ENCODE measurements at regions not wholly inside any gene's neighbourhood (a gene's known extent, or its start where the extent isn't known, plus 50 kb on each side); places are given as distances from the start of the nearest gene placed in this dataset.

DNA sequence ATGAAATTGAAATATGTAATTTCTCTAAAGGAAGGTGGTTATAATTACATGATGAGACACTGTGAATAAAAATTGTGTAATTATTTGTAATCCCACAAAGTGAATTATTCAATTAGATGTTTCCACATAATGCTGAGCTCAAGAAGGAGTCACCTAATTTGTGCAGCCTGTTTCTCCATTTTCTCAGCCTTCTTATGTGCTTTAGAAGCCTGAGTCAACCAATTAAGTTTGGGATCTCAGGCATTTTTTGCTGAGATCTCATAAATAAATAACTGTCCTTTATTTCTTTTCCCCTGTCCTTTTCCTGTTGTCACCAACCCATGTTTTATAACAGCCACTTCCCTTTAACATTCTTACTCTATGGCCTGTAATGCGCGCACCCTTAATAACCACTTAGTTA is 506.5 kb upstream of the SEMA3D start:
- Mint-ChIP-seq H3K9me3 (no peaks in the 10 kb centered on the region), H3K27me3 (ENCODE audit: low read depth) (no peaks in the 10 kb centered on the region), H3K4me1 (no peaks in the 10 kb centered on the region), H3K27ac (ENCODE audit: unreplicated experiment) (no peak overlapping the region), H3K36me3 (ENCODE audit: low read depth) (no peaks in the 10 kb centered on the region), H3K4me3 (no peak overlapping the region)
- TF ChIP-seq, protein P1, sequence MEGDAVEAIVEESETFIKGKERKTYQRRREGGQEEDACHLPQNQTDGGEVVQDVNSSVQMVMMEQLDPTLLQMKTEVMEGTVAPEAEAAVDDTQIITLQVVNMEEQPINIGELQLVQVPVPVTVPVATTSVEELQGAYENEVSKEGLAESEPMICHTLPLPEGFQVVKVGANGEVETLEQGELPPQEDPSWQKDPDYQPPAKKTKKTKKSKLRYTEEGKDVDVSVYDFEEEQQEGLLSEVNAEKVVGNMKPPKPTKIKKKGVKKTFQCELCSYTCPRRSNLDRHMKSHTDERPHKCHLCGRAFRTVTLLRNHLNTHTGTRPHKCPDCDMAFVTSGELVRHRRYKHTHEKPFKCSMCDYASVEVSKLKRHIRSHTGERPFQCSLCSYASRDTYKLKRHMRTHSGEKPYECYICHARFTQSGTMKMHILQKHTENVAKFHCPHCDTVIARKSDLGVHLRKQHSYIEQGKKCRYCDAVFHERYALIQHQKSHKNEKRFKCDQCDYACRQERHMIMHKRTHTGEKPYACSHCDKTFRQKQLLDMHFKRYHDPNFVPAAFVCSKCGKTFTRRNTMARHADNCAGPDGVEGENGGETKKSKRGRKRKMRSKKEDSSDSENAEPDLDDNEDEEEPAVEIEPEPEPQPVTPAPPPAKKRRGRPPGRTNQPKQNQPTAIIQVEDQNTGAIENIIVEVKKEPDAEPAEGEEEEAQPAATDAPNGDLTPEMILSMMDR (conservative IDR thresholded peaks at IDR 0.05): no peak
- DNase-seq (ENCODE audit: low read depth, low spot score): no peak

DNA sequence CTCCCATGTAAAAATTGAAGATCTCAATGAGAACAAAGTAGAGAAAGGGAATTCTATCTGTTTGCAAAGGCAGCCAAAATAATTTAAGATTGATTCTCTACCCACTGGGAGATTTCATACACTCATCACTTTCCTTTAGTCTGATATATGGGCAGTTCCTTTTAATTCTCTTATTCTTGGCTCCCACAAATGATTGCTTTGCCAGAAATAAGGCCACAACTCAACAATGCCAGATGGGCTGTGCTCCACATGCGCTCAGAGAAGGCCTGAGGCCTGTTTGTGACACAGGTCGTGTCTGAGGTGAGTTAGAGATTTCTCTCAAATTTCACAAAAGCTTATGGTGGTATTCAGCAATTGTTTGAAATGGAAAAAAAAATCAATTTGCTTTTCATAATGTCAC is 501.9 kb upstream of the SEMA3D start:
- DNase-seq (ENCODE audit: low read depth, low spot score): no peak
- peaks cover 14% of the 10 kb centered on the region for H3K9me3 Mint-ChIP-seq
- H3K4me3 Mint-ChIP-seq: no peak overlapping the region
- no peaks in the 10 kb centered on the region for H3K36me3 Mint-ChIP-seq (ENCODE audit: low read depth)
- TF ChIP-seq, protein P1 (conservative IDR thresholded peaks at IDR 0.05): no peak
- H3K27ac Mint-ChIP-seq (ENCODE audit: unreplicated experiment): no peak overlapping the region
- H3K27me3 Mint-ChIP-seq (ENCODE audit: low read depth): no peaks in the 10 kb centered on the region
- no peaks in the 10 kb centered on the region for H3K4me1 Mint-ChIP-seq

DNA sequence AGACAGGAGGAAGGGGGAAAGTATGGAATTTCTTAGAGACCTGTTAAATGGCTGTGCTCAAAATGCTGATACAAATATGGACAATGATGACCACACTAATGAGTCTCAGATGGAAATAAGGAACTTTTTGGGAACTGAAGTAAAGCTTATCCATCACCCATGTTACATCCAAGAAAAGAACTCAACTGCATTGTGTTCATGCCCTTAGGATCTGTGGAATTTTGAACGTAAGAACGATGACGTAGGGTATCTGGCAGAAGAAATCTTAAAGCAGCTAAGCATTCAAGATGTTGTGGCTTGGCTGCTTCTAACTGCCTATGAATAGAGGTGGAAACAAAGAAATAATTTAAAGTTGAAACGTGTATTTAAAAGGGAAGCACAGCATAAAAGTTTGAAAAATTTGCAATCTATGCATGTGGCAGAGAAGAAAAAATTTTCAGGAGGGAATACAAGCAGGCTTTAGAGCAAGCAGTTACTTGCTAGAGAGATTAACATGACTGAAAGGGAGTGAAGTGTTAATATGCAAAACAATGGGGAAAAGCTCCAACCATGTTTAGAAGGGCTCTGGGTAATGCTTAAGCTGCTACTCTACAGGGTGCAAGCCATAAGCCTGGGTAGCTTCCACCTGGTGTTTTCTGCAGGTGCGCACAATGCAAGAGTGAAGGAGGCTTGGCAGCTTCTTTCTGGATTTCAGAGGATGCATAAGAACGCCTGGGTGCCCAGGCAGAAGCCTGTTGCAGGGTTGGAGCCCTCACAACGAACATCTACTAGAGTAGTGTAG is 499.7 kb upstream of the SEMA3D start:
- no peaks in the 10 kb centered on the region for H3K27me3 Mint-ChIP-seq (ENCODE audit: low read depth)
- no peak overlapping the region for H3K27ac Mint-ChIP-seq (ENCODE audit: unreplicated experiment)
- H3K4me3 Mint-ChIP-seq: no peak overlapping the region
- DNase-seq (ENCODE audit: low read depth, low spot score): no peak
- H3K36me3 Mint-ChIP-seq (ENCODE audit: low read depth): no peaks in the 10 kb centered on the region
- H3K9me3 Mint-ChIP-seq: peaks cover 14% of the 10 kb centered on the region
- TF ChIP-seq, protein P1 (conservative IDR thresholded peaks at IDR 0.05): no peak
- no peaks in the 10 kb centered on the region for H3K4me1 Mint-ChIP-seq

DNA sequence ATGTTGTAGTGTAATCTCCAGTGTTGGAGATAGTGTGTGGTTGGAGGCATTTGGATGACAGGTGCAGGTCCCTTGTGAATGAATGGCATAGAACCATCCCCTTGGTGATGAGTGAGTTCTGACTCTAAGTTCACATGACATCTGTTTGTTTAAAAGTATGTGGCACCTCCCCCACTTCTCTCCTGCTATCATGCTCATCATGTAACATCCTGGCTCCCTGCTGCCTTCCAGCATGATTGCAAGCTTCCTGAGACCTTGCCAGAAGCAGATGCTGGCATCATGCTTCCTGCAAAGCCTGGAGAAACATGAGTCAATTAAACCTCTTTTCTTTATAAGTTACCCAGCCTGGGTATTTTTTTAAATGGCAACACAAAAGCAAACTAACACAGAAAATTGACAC is 499.0 kb upstream of the SEMA3D start:
- H3K27me3 Mint-ChIP-seq (ENCODE audit: low read depth): no peaks in the 10 kb centered on the region
- no peaks in the 10 kb centered on the region for H3K36me3 Mint-ChIP-seq (ENCODE audit: low read depth)
- DNase-seq (ENCODE audit: low read depth, low spot score): no peak
- H3K4me1 Mint-ChIP-seq: no peaks in the 10 kb centered on the region
- H3K4me3 Mint-ChIP-seq: no peak overlapping the region
- no peak overlapping the region for H3K27ac Mint-ChIP-seq (ENCODE audit: unreplicated experiment)
- peaks cover 14% of the 10 kb centered on the region for H3K9me3 Mint-ChIP-seq
- TF ChIP-seq, protein P1 (conservative IDR thresholded peaks at IDR 0.05): no peak

DNA sequence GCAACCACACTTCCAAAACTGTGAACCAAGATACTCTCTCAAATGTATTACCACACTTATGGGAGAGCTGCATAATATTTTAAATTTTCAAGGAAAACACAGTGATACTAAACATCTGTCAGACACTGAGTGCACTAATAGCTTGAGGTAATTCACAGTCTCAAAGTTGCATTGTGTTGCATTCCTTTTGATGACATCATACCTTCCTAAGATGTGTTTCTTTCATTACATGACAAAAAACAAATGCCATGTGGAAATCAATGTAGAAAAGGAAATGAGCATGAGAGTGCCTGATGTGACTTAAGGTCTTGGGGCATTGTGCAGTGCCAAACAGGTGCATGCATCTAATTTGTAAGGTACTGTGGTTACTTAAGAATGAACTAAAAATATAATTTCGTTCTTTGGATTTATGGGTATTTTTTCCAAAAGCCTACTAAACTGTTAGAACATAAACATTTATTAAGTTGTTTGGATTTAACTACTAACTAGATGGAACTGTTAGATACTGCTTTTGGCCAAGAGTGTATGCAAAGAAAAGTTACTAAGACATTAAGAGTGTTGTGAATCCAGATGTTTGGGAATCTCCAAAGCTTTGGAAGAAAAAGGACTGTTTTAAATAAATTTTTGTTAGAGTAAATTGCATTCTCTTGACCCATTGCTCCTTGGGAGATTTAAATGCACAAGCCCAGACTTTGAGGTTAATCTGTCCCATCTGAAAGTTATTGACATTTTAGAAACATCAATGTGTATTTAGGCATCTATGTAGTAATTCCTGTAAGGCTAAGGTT is 496.2 kb upstream of the SEMA3D start:
- TF ChIP-seq, protein P1 (conservative IDR thresholded peaks at IDR 0.05): no peak
- H3K27ac Mint-ChIP-seq (ENCODE audit: unreplicated experiment): no peak overlapping the region
- peaks cover 2% of the 10 kb centered on the region for H3K36me3 Mint-ChIP-seq (ENCODE audit: low read depth)
- H3K4me3 Mint-ChIP-seq: no peak overlapping the region
- H3K4me1 Mint-ChIP-seq: no peaks in the 10 kb centered on the region
- H3K27me3 Mint-ChIP-seq (ENCODE audit: low read depth): no peaks in the 10 kb centered on the region
- DNase-seq (ENCODE audit: low read depth, low spot score): no peak
- H3K9me3 Mint-ChIP-seq: peaks cover 22% of the 10 kb centered on the region

Data from neural crest cell (in vitro differentiated cells).